K562 (cell line): ENCODE measurements at regions not wholly inside any gene's neighbourhood (a gene's known extent, or its start where the extent isn't known, plus 50 kb on each side); places are given as distances from the start of the nearest gene placed in this dataset.

ENCODE experiments used
- ATAC-seq: fragments of 200-7000 bp; cut with Tn5 transposase; 3 replicates; pipeline ENCODE4 v1.9.1; 2020; ENCODE audit warnings: moderate library complexity
- BruUV-seq: library from RNA; stranded (reverse); fragments of 400-500 nt; replicated peaks from 2 replicates; lab custom pipeline; 2021; lab: Mats Ljungman, UMichigan
- CTCF ChIA-PET: fragments of 300-600 bp; formaldehyde crosslinking; extraction: SDS; loops from one replicate; lab custom pipeline; 2021; ENCODE audit warnings: low intra/inter-chr PET ratio; lab: Yijun Ruan, JAX
- POLR2A ChIA-PET: fragments of 300-600, 350-650 bp; sonication (Branson Sonifier 250); formaldehyde crosslinking; extraction: SDS; loops from one replicate; lab custom pipeline; 2021; ENCODE audit warnings: antibody characterized with exemption, inconsistent platforms; lab: Yijun Ruan, JAX
- DNase-seq, 4 experiments: peaks; one replicate each; pipeline versions ENCODE4 v3.0.0 to v3.0.0-alpha.2; 2011 to 2018; ENCODE audit warnings: low spot score in 3 of 4, mixed read lengths in 3 of 4; ENCODE audit errors: extremely low read depth in 1 of 4
- FAIRE-seq: peaks from 2 replicates; lab custom pipeline; 2011; peaks lifted over from hg19 to GRCh38; lab: Jason Lieb, UNC
- H2AFZ ChIP-seq: 2 replicates; pipeline ENCODE4 v1.6.0; 2011; ENCODE audit warnings: low read depth, low read length, control low read depth, inconsistent platforms
- H3K27ac ChIP-seq: fragments of 200-600 bp; 3 replicates; pipeline ENCODE4 v1.8.0; 2011; ENCODE audit warnings: low read depth, mild to moderate bottlenecking, control low read depth, inconsistent platforms, low read length, moderate library complexity, mixed read lengths; ENCODE audit errors: extremely low read depth
- H3K27me3 ChIP-seq, 2 experiments: fragments of 300-600 bp in 1 of 2; 2 replicates in 1 of 2; 3 replicates in 1 of 2; pipeline versions ENCODE4 v1.6.0 to v1.8.0; 2011; ENCODE audit warnings: inconsistent platforms in 2 of 2, low read length in 2 of 2, mild to moderate bottlenecking in 1 of 2, mixed read lengths in 1 of 2, moderate library complexity in 1 of 2; ENCODE audit not compliant: control insufficient read depth in 2 of 2, insufficient read depth in 2 of 2
- H3K36me3 ChIP-seq: fragments of 300-600 bp; 3 replicates; pipeline ENCODE4 v1.8.0; 2011; ENCODE audit warnings: mild to moderate bottlenecking, low read length, inconsistent platforms; ENCODE audit not compliant: control insufficient read depth, insufficient read depth
- H3K4me1 ChIP-seq, 2 experiments: fragments of 200-600 bp in 1 of 2; replicated peaks in 1 of 2; 2 replicates in 1 of 2; 3 replicates in 1 of 2; pipeline versions ENCODE4 v1.5.1 to v1.8.0; 2011; ENCODE audit warnings: inconsistent platforms in 2 of 2, low read length in 2 of 2, mild to moderate bottlenecking in 1 of 2, mixed read lengths in 1 of 2, moderate library complexity in 1 of 2; ENCODE audit not compliant: control insufficient read depth in 2 of 2, insufficient read depth in 2 of 2
- H3K4me2 ChIP-seq: 2 replicates; pipeline ENCODE4 v1.6.1; 2011; ENCODE audit warnings: low read length, control low read depth, inconsistent platforms, mixed read lengths; ENCODE audit not compliant: insufficient read depth
- H3K4me3 ChIP-seq: fragments of 200-600 bp; sonication (generic), shearing (Covaris generic); 2 replicates; pipeline ENCODE4 v1.5.1; 2016; ENCODE audit warnings: control low read depth, inconsistent platforms
- H3K79me2 ChIP-seq: fragments of 200-600 bp; 3 replicates; pipeline ENCODE4 v1.8.0; 2011; ENCODE audit warnings: low read length, inconsistent platforms; ENCODE audit not compliant: control insufficient read depth, insufficient read depth
- H3K9ac ChIP-seq, 2 experiments: 2 replicates each; pipeline versions ENCODE4 v1.6.0 to v1.6.1; 2011; ENCODE audit warnings: low read depth in 2 of 2, low read length in 2 of 2, control low read depth in 1 of 2, inconsistent platforms in 1 of 2, mild to moderate bottlenecking in 1 of 2, mixed read lengths in 1 of 2; ENCODE audit not compliant: insufficient read depth in 1 of 2
- H3K9me1 ChIP-seq: one replicate; pipeline ENCODE4 v1.6.0; 2011; ENCODE audit warnings: inconsistent platforms, mild to moderate bottlenecking, low read length, moderate library complexity; ENCODE audit not compliant: control insufficient read depth, insufficient read depth
- H3K9me3 ChIP-seq: replicated peaks from 2 replicates; pipeline ENCODE4 v1.5.1; 2011; ENCODE audit warnings: low read depth, low read length, inconsistent platforms; ENCODE audit not compliant: control insufficient read depth, insufficient read depth
- H4K20me1 ChIP-seq: replicated peaks from 2 replicates; pipeline ENCODE4 v1.6.1; 2011; ENCODE audit warnings: low read length, inconsistent platforms, mixed read lengths; ENCODE audit not compliant: control insufficient read depth, insufficient read depth
- COPS2 ChIP-seq: fragments of 450-650 bp; conservative IDR thresholded peaks from 2 replicates; pipeline ENCODE4 v1.6.1; 2016; ENCODE audit warnings: mild to moderate bottlenecking, moderate library complexity
- GATAD2B ChIP-seq: fragments of 450-650 bp; IDR thresholded peaks from 2 replicates; pipeline ENCODE4 v1.6.1; 2017; ENCODE audit warnings: mild to moderate bottlenecking, borderline replicate concordance
- JUNB ChIP-seq: fragments of 450-650 bp; formaldehyde crosslinking; conservative IDR thresholded peaks from 2 replicates; pipeline ENCODE4 v1.4.0; 2020; ENCODE audit warnings: mild to moderate bottlenecking
- KDM5B ChIP-seq: fragments of 200-600 bp; sonication (generic); IDR thresholded peaks from 2 replicates; pipeline ENCODE4 v1.6.1; 2012; ENCODE audit warnings: low read depth, mild to moderate bottlenecking, moderate library complexity, low read length, control low read depth, inconsistent platforms; ENCODE audit not compliant: insufficient replicate concordance
- MCM2 ChIP-seq: fragments of 450-650 bp; IDR thresholded peaks from 2 replicates; pipeline ENCODE4 v1.6.1; 2017; ENCODE audit warnings: low read depth, mild to moderate bottlenecking
- MCM7 ChIP-seq, 2 experiments: fragments of 450-650 bp; IDR thresholded peaks; 2 replicates each; pipeline ENCODE4 v1.6.1; 2016 to 2018
- POU5F1 ChIP-seq: fragments of 150-350 bp; IDR thresholded peaks from 2 replicates; pipeline ENCODE4 v1.6.1; 2014; ENCODE audit warnings: borderline replicate concordance, low read length, low read depth, mild to moderate bottlenecking; ENCODE audit not compliant: partially characterized antibody
- RBM25 ChIP-seq: fragments of 200-400 bp; formaldehyde crosslinking; IDR thresholded peaks from 2 replicates; pipeline ENCODE4 v1.6.1; 2018; ENCODE audit warnings: low read length, low read depth, moderate library complexity; ENCODE audit not compliant: severe bottlenecking
- RBM34 ChIP-seq: fragments of 200-400 bp; formaldehyde crosslinking; IDR thresholded peaks from 2 replicates; pipeline ENCODE4 v1.6.1; 2018; ENCODE audit warnings: low read length, borderline replicate concordance; ENCODE audit not compliant: insufficient read depth
- RFX5 ChIP-seq: IDR thresholded peaks from 2 replicates; pipeline ENCODE4 v1.6.1; 2011; ENCODE audit warnings: low read depth, mild to moderate bottlenecking, improper control_type of control experiment, low read length
- RUNX1 ChIP-seq: sonication (generic); IDR thresholded peaks from 2 replicates; pipeline ENCODE4 v1.6.1; 2016; ENCODE audit warnings: antibody characterized with exemption, low read depth
- TBP ChIP-seq: optimal IDR thresholded peaks from 2 replicates; pipeline ENCODE3; 2011; ENCODE audit warnings: low read depth, low read length, improper control_type of control experiment
- WGBS: fragments of 100-300 bp; shearing (Covaris generic); methylation state at CpG from one replicate; pipeline ENCODE4 v1.1.6; 2016; ENCODE audit warnings: low coverage, mixed read lengths; ENCODE audit not compliant: insufficient coverage; ENCODE audit errors: missing lambda C conversion rate; 5-methylcytosine and 5-hydroxymethylcytosine counted together
- in situ Hi-C: fragments of 300-500 bp; cut with MboI; formaldehyde crosslinking; loops from 4 replicates; pipeline ENCODE4 v1.15.0; 2018; ENCODE audit warnings: inconsistent platforms, mixed read lengths
- intact Hi-C: fragments of 100-400 bp; cut with micrococcal nuclease; formaldehyde crosslinking; loops from 2 replicates; pipeline ENCODE4 v1.14.2; 2022
- TF ChIP-seq, protein P1 (sequence below): sonication (generic); formaldehyde crosslinking; IDR thresholded peaks from 2 replicates; pipeline ENCODE4 v1.8.0; 2022; ENCODE audit warnings: missing genetic modification reagents, mild to moderate bottlenecking, moderate library complexity, borderline replicate concordance
- TF ChIP-seq, protein P2 (sequence below): fragments of 450-650 bp; IDR thresholded peaks from 2 replicates; pipeline ENCODE4 v1.6.1; 2018; ENCODE audit warnings: mild to moderate bottlenecking, low read depth; ENCODE audit not compliant: partially characterized antibody

DNA sequence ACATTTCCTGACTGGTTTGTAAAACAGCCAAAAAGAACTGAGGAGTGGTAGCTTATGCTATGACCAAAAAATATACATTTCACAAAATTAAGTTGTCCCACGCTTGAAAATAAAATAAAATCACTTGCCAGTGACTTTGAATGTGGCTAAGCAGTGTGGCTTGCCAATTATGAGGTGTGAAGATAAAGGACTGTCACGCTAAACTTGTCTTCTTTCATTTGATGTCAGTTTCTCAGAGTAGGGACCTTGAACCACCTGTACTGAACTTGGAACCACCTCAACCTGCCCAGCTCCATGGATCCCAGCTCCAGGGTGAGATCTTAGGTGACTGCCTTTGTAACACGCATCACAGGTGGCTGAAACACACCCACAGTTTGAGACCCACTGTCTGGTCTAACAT, 113.7 kb upstream of the TBL1X start:
- Histone ChIP-seq H3K9me3 (peaks cover 7% of the 10 kb centered on the region), H3K27ac (peak overlapping the region; percentile 95), H3K9me1 (no peaks in the 10 kb centered on the region), H3K79me2 (no peaks in the 10 kb centered on the region), H4K20me1 (no peaks in the 10 kb centered on the region), H3K9ac (peak overlapping the region in 1 of 2 experiments; percentile 70; a peak in 1 of 4 replicates), H3K4me2 (no peak overlapping the region; the same call in 1 of the 2 replicates), H3K27me3 (no peaks in the 10 kb centered on the region), H3K36me3 (no peaks in the 10 kb centered on the region), H2AFZ (peak overlapping the region; percentile 95), H3K4me3 (no peak overlapping the region), H3K4me1 (peaks cover 18 to 29% of the 10 kb centered on the region in 2 experiments; a peak in 4 of 5 replicates)
- ATAC-seq, result no peak
- 73% methylated on average over 3 of the region's 3 CpGs for WGBS
- DNase-seq, result no peak
- BruUV-seq, result no TSS peak
- in situ Hi-C loops, result no loop called here
- intact Hi-C loops, result loop anchor here (5.0 kb wide), 3 partner anchors 166 to 379 kb away; no protein-coding TSS in a partner anchor
- TF ChIP-seq COPS2 (no peak), MCM2 (no peak), MCM7 (IDR thresholded peaks at IDR 0.05) (no peak), TBP (no peak), RUNX1 (no peak), KDM5B (no peak), JUNB (CRISPR knock-in tag) (no peak), RBM34 (no peak), POU5F1 (no peak), RFX5 (no peak), GATAD2B (no peak), RBM25 (no peak)
- TF ChIP-seq, protein P1, sequence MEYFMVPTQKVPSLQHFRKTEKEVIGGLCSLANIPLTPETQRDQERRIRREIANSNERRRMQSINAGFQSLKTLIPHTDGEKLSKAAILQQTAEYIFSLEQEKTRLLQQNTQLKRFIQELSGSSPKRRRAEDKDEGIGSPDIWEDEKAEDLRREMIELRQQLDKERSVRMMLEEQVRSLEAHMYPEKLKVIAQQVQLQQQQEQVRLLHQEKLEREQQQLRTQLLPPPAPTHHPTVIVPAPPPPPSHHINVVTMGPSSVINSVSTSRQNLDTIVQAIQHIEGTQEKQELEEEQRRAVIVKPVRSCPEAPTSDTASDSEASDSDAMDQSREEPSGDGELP (CRISPR knock-in tag), result no peak
- TF ChIP-seq, protein P2, sequence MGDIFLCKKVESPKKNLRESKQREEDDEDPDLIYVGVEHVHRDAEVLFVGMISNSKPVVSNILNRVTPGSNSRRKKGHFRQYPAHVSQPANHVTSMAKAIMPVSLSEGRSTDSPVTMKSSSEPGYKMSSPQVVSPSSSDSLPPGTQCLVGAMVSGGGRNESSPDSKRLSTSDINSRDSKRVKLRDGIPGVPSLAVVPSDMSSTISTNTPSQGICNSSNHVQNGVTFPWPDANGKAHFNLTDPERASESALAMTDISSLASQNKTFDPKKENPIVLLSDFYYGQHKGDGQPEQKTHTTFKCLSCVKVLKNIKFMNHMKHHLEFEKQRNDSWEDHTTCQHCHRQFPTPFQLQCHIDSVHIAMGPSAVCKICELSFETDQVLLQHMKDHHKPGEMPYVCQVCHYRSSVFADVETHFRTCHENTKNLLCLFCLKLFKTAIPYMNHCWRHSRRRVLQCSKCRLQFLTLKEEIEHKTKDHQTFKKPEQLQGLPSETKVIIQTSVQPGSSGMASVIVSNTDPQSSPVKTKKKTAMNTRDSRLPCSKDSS, result no peak
- POLR2A ChIA-PET, result no interaction called here
- CTCF ChIA-PET, result no interaction called here
- no peak for FAIRE-seq
